ENCODE measurements at regions not wholly inside any gene's neighbourhood (a gene's known extent, or its start where the extent isn't known, plus 50 kb on each side); places are given as distances from the start of the nearest gene placed in this dataset.

DNA sequence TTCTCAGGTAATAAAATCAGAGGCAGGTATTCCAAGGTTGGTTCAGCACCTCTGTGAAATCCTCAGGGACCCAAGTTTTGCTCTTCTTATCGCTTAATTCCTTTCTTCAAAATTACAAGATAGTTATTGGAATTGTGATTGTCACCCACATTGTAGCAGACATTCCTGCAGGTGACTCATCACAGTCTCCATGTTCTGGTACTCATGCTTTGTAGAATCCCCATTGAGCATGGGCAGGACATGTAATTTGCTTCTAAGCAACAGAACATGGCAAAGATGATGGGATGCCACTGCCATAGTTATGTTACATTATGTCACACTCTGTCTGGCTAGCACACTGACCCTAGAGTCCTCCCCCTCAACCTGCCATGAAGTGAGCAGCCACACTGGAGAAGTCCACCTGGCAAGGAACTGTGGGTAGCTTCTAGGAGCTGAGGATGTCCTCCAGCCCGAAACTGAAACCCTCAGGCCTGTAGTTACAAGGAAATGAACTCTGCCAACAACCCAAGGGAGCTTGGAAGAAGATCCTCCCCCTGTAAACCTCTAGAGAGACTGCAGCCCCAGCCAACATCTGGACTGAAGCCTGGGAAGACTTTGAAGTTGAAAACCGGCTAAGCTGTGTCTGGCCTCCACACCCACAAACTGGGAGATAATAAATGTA, 58.3 kb upstream of the GUCY1A1 start:
- Histone ChIP-seq H4K8ac (replicated peaks; ENCODE audit: insufficient read length, low read depth, low read length) (no peak overlapping the region), H3K27ac (ENCODE audit: insufficient read length, low read depth, low read length) (no peak overlapping the region), H2BK12ac (ENCODE audit: insufficient read length, low read depth, low read length) (no peak overlapping the region), H3K14ac (ENCODE audit: insufficient read depth, low read length) (no peak overlapping the region), H2AFZ (ENCODE audit: low read length) (no peak overlapping the region), H2BK20ac (ENCODE audit: low read depth, low read length, poor library complexity, severe bottlenecking) (no peak overlapping the region), H2BK15ac (ENCODE audit: low read depth, low read length) (0 out of 2 replicates have a peak overlapping the region, but pooled peaks have one; percentile 61), H3K9ac (ENCODE audit: extremely low read depth, insufficient read length, low read length) (no peak overlapping the region), H3K79me2 (ENCODE audit: insufficient read depth, low read length) (no peaks in the 10 kb centered on the region), H3K23me2 (ENCODE audit: insufficient read length, low read depth, low read length, poor library complexity, severe bottlenecking) (no peaks in the 10 kb centered on the region), H2BK120ac (ENCODE audit: low read depth, low read length, poor library complexity, severe bottlenecking) (no peak overlapping the region), H3K4ac (ENCODE audit: low read depth, low read length) (no peak overlapping the region), H4K5ac (ENCODE audit: insufficient read length, low read depth, low read length) (no peak overlapping the region), H2AK5ac (ENCODE audit: insufficient read length, low read length) (no peak overlapping the region), H3K9me3 (ENCODE audit: control insufficient read depth, low read depth, low read length) (no peaks in the 10 kb centered on the region), H3K4me1 (ENCODE audit: insufficient read depth, low read length) (no peaks in the 10 kb centered on the region), H3K18ac (ENCODE audit: insufficient read length, low read depth, low read length) (no peak overlapping the region), H4K91ac (ENCODE audit: insufficient read length, low read depth, low read length) (no peak overlapping the region), H4K20me1 (ENCODE audit: control insufficient read depth, insufficient read depth, insufficient read length) (no peaks in the 10 kb centered on the region), H3T11ph (ENCODE audit: low read length) (no peak overlapping the region), H2BK5ac (ENCODE audit: insufficient read length, low read length) (no peak overlapping the region), H3K79me1 (ENCODE audit: insufficient read depth, low read depth, low read length, poor library complexity, severe bottlenecking) (no peaks in the 10 kb centered on the region), H3K23ac (ENCODE audit: insufficient read length, low read depth, low read length) (no peak overlapping the region), H3K27me3 (ENCODE audit: insufficient read depth, low read length) (no peaks in the 10 kb centered on the region), H3K56ac (ENCODE audit: insufficient read length, low read depth, low read length) (no peak overlapping the region), H3K4me2 (ENCODE audit: insufficient read depth, insufficient read length, low read length) (no peak overlapping the region)
- TF ChIP-seq, protein P1, sequence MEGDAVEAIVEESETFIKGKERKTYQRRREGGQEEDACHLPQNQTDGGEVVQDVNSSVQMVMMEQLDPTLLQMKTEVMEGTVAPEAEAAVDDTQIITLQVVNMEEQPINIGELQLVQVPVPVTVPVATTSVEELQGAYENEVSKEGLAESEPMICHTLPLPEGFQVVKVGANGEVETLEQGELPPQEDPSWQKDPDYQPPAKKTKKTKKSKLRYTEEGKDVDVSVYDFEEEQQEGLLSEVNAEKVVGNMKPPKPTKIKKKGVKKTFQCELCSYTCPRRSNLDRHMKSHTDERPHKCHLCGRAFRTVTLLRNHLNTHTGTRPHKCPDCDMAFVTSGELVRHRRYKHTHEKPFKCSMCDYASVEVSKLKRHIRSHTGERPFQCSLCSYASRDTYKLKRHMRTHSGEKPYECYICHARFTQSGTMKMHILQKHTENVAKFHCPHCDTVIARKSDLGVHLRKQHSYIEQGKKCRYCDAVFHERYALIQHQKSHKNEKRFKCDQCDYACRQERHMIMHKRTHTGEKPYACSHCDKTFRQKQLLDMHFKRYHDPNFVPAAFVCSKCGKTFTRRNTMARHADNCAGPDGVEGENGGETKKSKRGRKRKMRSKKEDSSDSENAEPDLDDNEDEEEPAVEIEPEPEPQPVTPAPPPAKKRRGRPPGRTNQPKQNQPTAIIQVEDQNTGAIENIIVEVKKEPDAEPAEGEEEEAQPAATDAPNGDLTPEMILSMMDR (conservative IDR thresholded peaks at IDR 0.05): no peak
- Mint-ChIP-seq H3K4me3 (no peak overlapping the region), H3K27ac (no peak overlapping the region), H3K4me1 (no peaks in the 10 kb centered on the region), H3K9me3 (no peaks in the 10 kb centered on the region; a peak in 1 of 5 replicates), H3K27me3 (ENCODE audit: low read depth) (peaks cover 5% of the 10 kb centered on the region), H3K36me3 (ENCODE audit: insufficient read depth in 1 of 3, low read depth in 3 of 3) (no peaks in the 10 kb centered on the region)
- DNase-seq: no peak
- WGBS (ENCODE audit: extremely low coverage, insufficient read length, low lambda C conversion rate): no CpG with 5 or more reads among the region's 3 CpGs

All from H9 (cell line).